Peyer's patch (tissue), 4 donors: ENCODE measurements at regions not wholly inside any gene's neighbourhood (a gene's known extent, or its start where the extent isn't known, plus 50 kb on each side); places are given as distances from the start of the nearest gene placed in this dataset.

Experiments used
- POLR2A ChIP-seq, 2 donors: fragments of 450-650 bp; IDR thresholded peaks; one replicate each; pipeline ENCODE4 v1.5.1; 2017; ENCODE audit warnings: antibody characterized with exemption in 2 of 2, mild to moderate bottlenecking in 2 of 2, moderate library complexity in 2 of 2
- TF ChIP-seq, protein P1 (sequence below), 6 experiments: fragments of 450-650 bp in 4 of 6; fragments of 200-600 bp in 2 of 6; sonication (generic) in 1 of 6; IDR thresholded peaks; one replicate each; pipeline ENCODE4 v1.5.1; 2017 to 2019; ENCODE audit warnings: antibody characterized with exemption in 6 of 6, mild to moderate bottlenecking in 3 of 6, moderate library complexity in 1 of 6

DNA sequence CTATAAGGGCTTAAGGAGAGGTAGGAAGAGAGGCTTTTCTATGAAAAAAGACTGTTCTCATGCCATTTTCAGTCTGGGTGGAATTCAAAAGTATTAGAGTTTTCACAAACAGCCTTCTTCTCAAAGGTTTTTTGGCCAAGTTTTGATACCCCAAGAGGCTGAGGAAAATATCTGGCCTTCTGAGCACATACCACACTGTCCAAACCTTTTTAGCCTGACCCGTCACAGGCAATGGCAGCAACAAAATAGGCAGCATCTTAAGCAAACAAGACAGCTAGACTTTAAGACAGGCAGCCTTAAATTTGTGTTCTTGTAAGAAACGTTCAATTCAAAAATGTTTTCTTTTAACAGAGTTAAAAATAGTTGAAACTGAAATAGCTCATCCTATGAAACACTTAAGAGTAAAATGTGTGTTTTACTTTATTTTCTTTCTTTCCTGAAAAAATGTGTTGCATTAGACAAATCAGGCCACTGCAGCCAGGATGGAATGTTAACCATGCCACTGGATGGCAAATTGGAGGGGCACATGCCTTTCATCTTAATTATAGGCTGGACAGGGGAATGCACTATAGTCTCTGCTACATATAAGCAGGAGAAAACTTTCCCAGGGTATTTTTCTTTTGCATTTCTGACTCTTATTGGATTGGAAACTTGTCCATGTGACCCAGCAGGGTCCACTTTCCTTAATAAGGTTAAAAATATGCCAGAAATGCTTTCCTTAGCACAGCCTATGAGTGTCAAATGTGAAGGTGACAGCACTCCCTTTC lies 315.0 kb downstream of the TGFB2 start:
- TF ChIP-seq, protein P1, sequence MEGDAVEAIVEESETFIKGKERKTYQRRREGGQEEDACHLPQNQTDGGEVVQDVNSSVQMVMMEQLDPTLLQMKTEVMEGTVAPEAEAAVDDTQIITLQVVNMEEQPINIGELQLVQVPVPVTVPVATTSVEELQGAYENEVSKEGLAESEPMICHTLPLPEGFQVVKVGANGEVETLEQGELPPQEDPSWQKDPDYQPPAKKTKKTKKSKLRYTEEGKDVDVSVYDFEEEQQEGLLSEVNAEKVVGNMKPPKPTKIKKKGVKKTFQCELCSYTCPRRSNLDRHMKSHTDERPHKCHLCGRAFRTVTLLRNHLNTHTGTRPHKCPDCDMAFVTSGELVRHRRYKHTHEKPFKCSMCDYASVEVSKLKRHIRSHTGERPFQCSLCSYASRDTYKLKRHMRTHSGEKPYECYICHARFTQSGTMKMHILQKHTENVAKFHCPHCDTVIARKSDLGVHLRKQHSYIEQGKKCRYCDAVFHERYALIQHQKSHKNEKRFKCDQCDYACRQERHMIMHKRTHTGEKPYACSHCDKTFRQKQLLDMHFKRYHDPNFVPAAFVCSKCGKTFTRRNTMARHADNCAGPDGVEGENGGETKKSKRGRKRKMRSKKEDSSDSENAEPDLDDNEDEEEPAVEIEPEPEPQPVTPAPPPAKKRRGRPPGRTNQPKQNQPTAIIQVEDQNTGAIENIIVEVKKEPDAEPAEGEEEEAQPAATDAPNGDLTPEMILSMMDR (IDR thresholded peaks at IDR 0.05), result no peak
- TF ChIP-seq POLR2A (IDR thresholded peaks at IDR 0.05), result no peak
